CD14-positive monocyte (primary cell): ENCODE measurements at regions not wholly inside any gene's neighbourhood (a gene's known extent, or its start where the extent isn't known, plus 50 kb on each side); places are given as distances from the start of the nearest gene placed in this dataset.

Experiments used
- DNase-seq, 3 donors: peaks; one replicate each; pipeline ENCODE4 v3.0.0-alpha.2; 2011 to 2022
- H2AFZ ChIP-seq: 2 replicates; pipeline ENCODE4 v1.6.0; 2012; ENCODE audit warnings: mild to moderate bottlenecking, low read depth, low read length, inconsistent platforms; ENCODE audit not compliant: insufficient read depth, poor library complexity, severe bottlenecking
- H3K27ac ChIP-seq, 2 donors: 1 replicate in 1 of 2; 2 replicates in 1 of 2; pipeline ENCODE4 v1.5.1; 2012 to 2013; ENCODE audit warnings: low read length in 2 of 2, control low read depth in 1 of 2, inconsistent platforms in 1 of 2, low read depth in 1 of 2, mild to moderate bottlenecking in 1 of 2
- H3K27me3 ChIP-seq, 2 donors: one replicate each; pipeline versions ENCODE4 v1.6.0 to v1.6.1; 2011 to 2013; ENCODE audit warnings: low read length in 2 of 2; ENCODE audit not compliant: control insufficient read depth in 2 of 2, insufficient read depth in 2 of 2
- H3K36me3 ChIP-seq, 2 donors: replicated peaks in 1 of 2; 1 replicate in 1 of 2; 2 replicates in 1 of 2; pipeline versions ENCODE4 v1.5.1 to v1.6.1; 2012 to 2013; ENCODE audit warnings: low read length in 2 of 2, control low read depth in 1 of 2, inconsistent platforms in 1 of 2, mild to moderate bottlenecking in 1 of 2; ENCODE audit not compliant: insufficient read depth in 2 of 2, control insufficient read depth in 1 of 2
- H3K4me1 ChIP-seq, 2 donors: 1 replicate in 1 of 2; 2 replicates in 1 of 2; pipeline versions ENCODE4 v1.5.1 to v1.6.1; 2012 to 2013; ENCODE audit warnings: low read length in 2 of 2, control low read depth in 1 of 2, inconsistent platforms in 1 of 2, mild to moderate bottlenecking in 1 of 2, moderate library complexity in 1 of 2; ENCODE audit not compliant: insufficient read depth in 2 of 2, control insufficient read depth in 1 of 2
- H3K4me2 ChIP-seq: replicated peaks from 2 replicates; pipeline ENCODE3; 2012; ENCODE audit warnings: low read length, moderate library complexity, mild to moderate bottlenecking; ENCODE audit not compliant: poor library complexity, severe bottlenecking; ENCODE audit errors: extremely low read depth
- H3K4me3 ChIP-seq, 3 experiments: fragments of 200-600 bp in 1 of 3; sonication (generic) in 1 of 3; replicated peaks in 1 of 3; 1 replicate in 2 of 3; 2 replicates in 1 of 3; pipeline ENCODE4 v1.5.1; 2011 to 2013; ENCODE audit warnings: low read length in 3 of 3, mild to moderate bottlenecking in 3 of 3, control low read depth in 2 of 3, low read depth in 2 of 3, inconsistent platforms in 1 of 3, moderate library complexity in 1 of 3
- H3K79me2 ChIP-seq: 2 replicates; pipeline ENCODE4 v1.6.0; 2012; ENCODE audit warnings: mild to moderate bottlenecking, control low read depth, inconsistent platforms, low read length, moderate library complexity; ENCODE audit not compliant: insufficient read depth
- H3K9ac ChIP-seq: 2 replicates; pipeline ENCODE4 v1.6.0; 2017; ENCODE audit warnings: low read length, mild to moderate bottlenecking; ENCODE audit not compliant: insufficient read depth, poor library complexity, severe bottlenecking
- H3K9me3 ChIP-seq, 2 donors: replicated peaks in 1 of 2; 1 replicate in 1 of 2; 2 replicates in 1 of 2; pipeline versions ENCODE4 v1.5.1 to v1.6.1; 2012 to 2013; ENCODE audit warnings: low read length in 2 of 2, control low read depth in 1 of 2; ENCODE audit not compliant: control insufficient read depth in 1 of 2, insufficient read depth in 1 of 2
- H4K20me1 ChIP-seq: 2 replicates; pipeline ENCODE4 v1.6.0; 2012; ENCODE audit warnings: mild to moderate bottlenecking, low read length, control low read depth, moderate library complexity; ENCODE audit not compliant: insufficient read depth
- H3K27ac Mint-ChIP-seq, 7 donors: one replicate each; pipeline ENCODE4 v1.8.0; 2020; ENCODE audit warnings: mild to moderate bottlenecking in 7 of 7, mixed read lengths in 7 of 7, moderate library complexity in 6 of 7, inconsistent platforms in 2 of 7
- H3K27me3 Mint-ChIP-seq, 3 donors: one replicate each; pipeline ENCODE4 v1.8.0; 2021 to 2022; ENCODE audit warnings: low read depth in 3 of 3, mild to moderate bottlenecking in 3 of 3, mixed read lengths in 3 of 3, moderate library complexity in 3 of 3, inconsistent platforms in 1 of 3
- H3K36me3 Mint-ChIP-seq, 2 donors: one replicate each; pipeline ENCODE4 v1.8.0; 2020; ENCODE audit warnings: mixed read lengths in 2 of 2, inconsistent platforms in 1 of 2, mild to moderate bottlenecking in 1 of 2
- H3K4me1 Mint-ChIP-seq: one replicate; pipeline ENCODE4 v1.8.0; 2020; ENCODE audit warnings: mild to moderate bottlenecking, mixed read lengths
- H3K4me3 Mint-ChIP-seq, 2 donors: one replicate each; pipeline ENCODE4 v1.8.0; 2020; ENCODE audit warnings: mild to moderate bottlenecking in 2 of 2, mixed read lengths in 2 of 2, moderate library complexity in 1 of 2
- H3K9me3 Mint-ChIP-seq, 7 donors: one replicate each; pipeline ENCODE4 v1.8.0; 2020 to 2022; ENCODE audit warnings: mixed read lengths in 7 of 7, mild to moderate bottlenecking in 6 of 7, moderate library complexity in 6 of 7, inconsistent platforms in 2 of 7
- WGBS: methylation state at CpG from one replicate; pipeline ENCODE4 v1.1.5; 2013; ENCODE audit warnings: missing lambda C conversion rate; ENCODE audit not compliant: insufficient coverage; 5-methylcytosine and 5-hydroxymethylcytosine counted together
- intact Hi-C, 2 donors: fragments of 100-400 bp; cut with micrococcal nuclease; formaldehyde crosslinking; loops; one replicate each; pipeline versions ENCODE4 v1.15.0 to v1.15.1; 2023
- TF ChIP-seq, protein P1 (sequence below): fragments of 200-600 bp; IDR thresholded peaks from one replicate; pipeline ENCODE4 v1.8.0; 2022; ENCODE audit warnings: antibody characterized with exemption, mild to moderate bottlenecking

DNA sequence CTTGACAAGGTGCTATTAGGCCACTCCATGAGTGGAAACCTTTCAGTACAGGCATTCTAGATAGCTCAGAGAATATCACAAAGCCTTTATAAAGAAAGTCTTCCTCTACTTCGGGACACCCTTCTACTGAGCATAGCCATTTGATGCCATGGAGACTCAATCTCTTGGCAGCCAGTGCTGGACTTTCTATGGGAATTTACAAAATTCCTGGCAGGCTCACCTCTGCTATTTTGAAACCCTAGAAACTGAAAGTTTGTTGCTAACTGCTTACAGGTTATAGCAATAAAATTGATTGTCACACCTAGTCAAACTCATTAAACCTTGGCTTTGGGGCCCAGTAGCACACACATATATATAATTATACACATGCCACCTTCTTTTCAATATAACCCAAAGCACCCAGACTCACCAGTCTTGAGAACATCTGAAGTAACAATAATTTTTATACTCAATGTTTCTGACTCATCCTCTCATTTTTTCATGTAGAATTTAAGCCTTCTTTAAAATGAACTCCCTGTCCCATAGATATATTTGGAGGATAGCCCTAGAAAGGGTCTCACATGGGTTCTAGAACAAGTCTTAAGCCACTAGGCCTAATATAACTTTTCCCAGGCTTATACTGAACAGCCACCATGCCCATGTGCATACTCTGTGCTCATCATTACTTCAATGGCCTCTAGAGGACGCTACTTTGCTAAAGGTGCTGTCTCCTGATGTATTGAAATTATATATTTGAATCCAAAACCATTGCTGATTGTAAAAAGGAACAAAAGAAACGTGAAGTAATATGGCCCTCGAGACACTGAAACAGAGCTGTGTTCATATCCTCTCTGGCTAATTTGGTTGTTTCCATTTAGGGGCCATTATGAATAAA is 368.1 kb upstream of the MARCKS start:
- Histone ChIP-seq H3K9ac (no peak overlapping the region), H3K36me3 (no peaks in the 10 kb centered on the region), H3K79me2 (no peaks in the 10 kb centered on the region), H3K4me1 (peaks cover 6 to 12% of the 10 kb centered on the region in 2 donors), H2AFZ (no peak overlapping the region), H3K4me2 (no peak overlapping the region), H3K9me3 (no peaks in the 10 kb centered on the region), H4K20me1 (no peaks in the 10 kb centered on the region), H3K27me3 (no peaks in the 10 kb centered on the region), H3K4me3 (no peak overlapping the region), H3K27ac (no peak overlapping the region)
- H3K4me1 Mint-ChIP-seq: peaks cover 11% of the 10 kb centered on the region
- H3K27me3 Mint-ChIP-seq: peaks cover 0 to 3% (median 0%) of the 10 kb centered on the region in 3 donors
- peaks cover 0 to 4% (median 0%) of the 10 kb centered on the region in 7 donors for H3K9me3 Mint-ChIP-seq
- intact Hi-C loops: loop anchor here in 1 of 2 donors (10.0 kb wide), 1 partner anchor 54 kb away; no protein-coding TSS in a partner anchor
- TF ChIP-seq, protein P1, sequence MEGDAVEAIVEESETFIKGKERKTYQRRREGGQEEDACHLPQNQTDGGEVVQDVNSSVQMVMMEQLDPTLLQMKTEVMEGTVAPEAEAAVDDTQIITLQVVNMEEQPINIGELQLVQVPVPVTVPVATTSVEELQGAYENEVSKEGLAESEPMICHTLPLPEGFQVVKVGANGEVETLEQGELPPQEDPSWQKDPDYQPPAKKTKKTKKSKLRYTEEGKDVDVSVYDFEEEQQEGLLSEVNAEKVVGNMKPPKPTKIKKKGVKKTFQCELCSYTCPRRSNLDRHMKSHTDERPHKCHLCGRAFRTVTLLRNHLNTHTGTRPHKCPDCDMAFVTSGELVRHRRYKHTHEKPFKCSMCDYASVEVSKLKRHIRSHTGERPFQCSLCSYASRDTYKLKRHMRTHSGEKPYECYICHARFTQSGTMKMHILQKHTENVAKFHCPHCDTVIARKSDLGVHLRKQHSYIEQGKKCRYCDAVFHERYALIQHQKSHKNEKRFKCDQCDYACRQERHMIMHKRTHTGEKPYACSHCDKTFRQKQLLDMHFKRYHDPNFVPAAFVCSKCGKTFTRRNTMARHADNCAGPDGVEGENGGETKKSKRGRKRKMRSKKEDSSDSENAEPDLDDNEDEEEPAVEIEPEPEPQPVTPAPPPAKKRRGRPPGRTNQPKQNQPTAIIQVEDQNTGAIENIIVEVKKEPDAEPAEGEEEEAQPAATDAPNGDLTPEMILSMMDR: no peak
- no peaks in the 10 kb centered on the region for H3K36me3 Mint-ChIP-seq
- H3K4me3 Mint-ChIP-seq: no peak overlapping the region
- no peak overlapping the region for H3K27ac Mint-ChIP-seq
- no peak for DNase-seq
- WGBS: 80% methylated on average over 2 of the region's 4 CpGs

DNA sequence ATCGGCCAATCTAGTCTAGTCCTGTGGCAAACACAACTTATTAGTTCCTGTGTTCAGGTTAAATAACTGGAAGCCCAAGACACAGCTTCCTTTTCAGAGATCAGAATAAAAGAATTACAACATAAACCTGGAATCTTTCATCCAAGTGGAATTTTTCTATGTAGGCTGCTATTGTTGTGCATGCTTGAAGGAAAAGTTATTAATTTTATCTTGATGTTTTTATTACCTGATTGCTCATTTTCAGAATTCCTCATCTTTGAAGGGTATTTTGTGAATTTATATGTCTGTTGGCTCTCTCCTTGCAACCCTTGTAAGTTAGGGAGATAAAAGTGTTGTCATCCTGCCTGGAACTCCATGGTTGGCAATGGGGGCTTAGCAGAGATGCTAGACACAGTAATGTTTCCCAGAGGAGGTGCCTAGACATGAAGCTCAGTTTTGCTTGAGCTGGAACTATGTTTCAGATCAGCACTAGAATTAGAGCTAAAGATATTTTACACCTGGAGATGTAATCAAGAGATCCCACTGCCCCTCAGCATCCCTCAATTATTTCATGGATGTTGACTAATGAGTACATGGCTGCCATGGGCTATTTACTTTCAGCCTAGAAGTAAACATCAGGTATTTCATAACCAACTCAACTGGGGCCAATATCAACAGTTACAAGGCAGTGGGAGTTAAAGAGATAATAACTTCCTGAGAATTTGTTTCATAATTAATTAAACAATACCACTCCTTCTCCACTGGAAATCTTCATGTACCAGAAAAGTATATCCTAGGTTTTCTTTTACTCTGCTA is 367.0 kb upstream of the MARCKS start:
- Mint-ChIP-seq H3K4me1 (peaks cover 11% of the 10 kb centered on the region), H3K27me3 (peaks cover 0 to 3% (median 0%) of the 10 kb centered on the region in 3 donors), H3K4me3 (no peak overlapping the region), H3K27ac (no peak overlapping the region), H3K36me3 (no peaks in the 10 kb centered on the region), H3K9me3 (peaks cover 0 to 3% (median 0%) of the 10 kb centered on the region in 7 donors)
- H2AFZ ChIP-seq: no peak overlapping the region
- H3K9me3 ChIP-seq: no peaks in the 10 kb centered on the region
- peaks cover 6 to 12% of the 10 kb centered on the region in 2 donors for H3K4me1 ChIP-seq
- intact Hi-C loops: loop anchor here in 1 of 2 donors (10.0 kb wide), 1 partner anchor 55 kb away; no protein-coding TSS in a partner anchor
- WGBS: no CpG with 5 or more reads among the region's 1 CpG
- no peak overlapping the region for H3K4me2 ChIP-seq
- H4K20me1 ChIP-seq: no peaks in the 10 kb centered on the region
- H3K4me3 ChIP-seq: no peak overlapping the region
- no peaks in the 10 kb centered on the region for H3K79me2 ChIP-seq
- no peaks in the 10 kb centered on the region for H3K27me3 ChIP-seq
- no peaks in the 10 kb centered on the region for H3K36me3 ChIP-seq
- TF ChIP-seq, protein P1: no peak
- no peak for DNase-seq
- no peak overlapping the region for H3K9ac ChIP-seq
- H3K27ac ChIP-seq: no peak overlapping the region
